HCT116 (cell line): ENCODE measurements at regions not wholly inside any gene's neighbourhood (a gene's known extent, or its start where the extent isn't known, plus 50 kb on each side); places are given as distances from the start of the nearest gene placed in this dataset.

ENCODE experiments used
- ATAC-seq: fragments of 200-7000 bp; cut with Tn5 transposase; 2 replicates; pipeline ENCODE4 v1.9.1; 2020; ENCODE audit warnings: mild to moderate bottlenecking, moderate library complexity
- BruUV-seq: library from RNA; stranded (reverse); fragments of 400-500 nt; replicated peaks from 2 replicates; lab custom pipeline; 2021; lab: Mats Ljungman, UMichigan
- CTCF ChIA-PET: fragments of 300-600 bp; sonication (Branson Sonifier 250); formaldehyde crosslinking; loops from one replicate; lab custom pipeline; 2021; ENCODE audit warnings: antibody characterized with exemption; lab: Charles Lee
- POLR2A ChIA-PET: fragments of 300-600, 350-600 bp; sonication (Branson Sonifier 250); formaldehyde crosslinking; loops from one replicate; lab custom pipeline; 2021; ENCODE audit warnings: antibody characterized with exemption; lab: Charles Lee
- RAD21 ChIA-PET, 2 experiments: fragments of 300-600 bp; sonication (Branson Sonifier 250); formaldehyde crosslinking; loops; one replicate each; lab custom pipeline; 2023; ENCODE audit warnings: low total read pairs in 2 of 2; ENCODE audit not compliant: uncharacterized antibody in 2 of 2, unreplicated experiment in 2 of 2, low non-redundant PET in 1 of 2; lab: Charles Lee
- DNase-seq: peaks from one replicate; pipeline ENCODE4 v3.0.0-alpha.2; 2010; ENCODE audit warnings: low read depth, low spot score
- H2AFZ ChIP-seq: fragments of 200-600 bp; shearing (Covaris generic), sonication (generic); 2 replicates; pipeline ENCODE4 v1.6.1; 2017; ENCODE audit warnings: low read depth, mixed run types, mixed read lengths, antibody characterized with exemption, low read length; ENCODE audit not compliant: poor library complexity, severe bottlenecking
- H3K27ac ChIP-seq: 2 replicates; pipeline ENCODE4 v1.5.1; 2012; ENCODE audit warnings: low read depth, low read length
- H3K27me3 ChIP-seq: fragments of 200-600 bp; sonication (generic); 2 replicates; pipeline ENCODE4 v1.6.1; 2016; ENCODE audit warnings: mixed run types, low read length, mixed read lengths; ENCODE audit not compliant: insufficient read depth
- H3K36me3 ChIP-seq, 2 experiments: fragments of 200-500 bp in 1 of 2; fragments of 200-600 bp in 1 of 2; sonication (Bioruptor generic) in 1 of 2; sonication (generic) in 1 of 2; 2 replicates each; pipeline versions ENCODE4 v1.5.1 to v1.6.1; 2014 to 2016; ENCODE audit warnings: low read length in 2 of 2, inconsistent platforms in 1 of 2, mixed read lengths in 1 of 2, mixed run types in 1 of 2; ENCODE audit not compliant: insufficient read depth in 2 of 2, control insufficient read depth in 1 of 2
- H3K4me1 ChIP-seq, 2 experiments: fragments of 200-600 bp in 1 of 2; sonication (generic) in 1 of 2; 2 replicates each; pipeline versions ENCODE4 v1.5.1 to v1.6.1; 2012 to 2017; ENCODE audit warnings: low read length in 2 of 2, inconsistent platforms in 1 of 2, mild to moderate bottlenecking in 1 of 2, mixed read lengths in 1 of 2, mixed run types in 1 of 2, moderate library complexity in 1 of 2; ENCODE audit not compliant: insufficient read depth in 2 of 2, control insufficient read depth in 1 of 2
- H3K4me2 ChIP-seq: fragments of 200-600 bp; sonication (generic); 2 replicates; pipeline ENCODE4 v1.6.1; 2017; ENCODE audit warnings: mixed run types, low read length, mixed read lengths
- H3K4me3 ChIP-seq, 2 experiments: fragments of 200-600 bp in 1 of 2; sonication (generic) in 1 of 2; replicated peaks in 1 of 2; 2 replicates each; pipeline ENCODE4 v1.5.1; 2011 to 2016; ENCODE audit warnings: low read length in 2 of 2, control low read depth in 1 of 2, low read depth in 1 of 2, mild to moderate bottlenecking in 1 of 2, mixed read lengths in 1 of 2, mixed run types in 1 of 2
- H3K79me2 ChIP-seq: fragments of 200-600 bp; sonication (generic); 2 replicates; pipeline ENCODE4 v1.6.1; 2017; ENCODE audit warnings: mild to moderate bottlenecking, mixed run types, low read length, moderate library complexity, mixed read lengths; ENCODE audit not compliant: insufficient read depth
- H3K9ac ChIP-seq: fragments of 200-600 bp; sonication (generic); 2 replicates; pipeline ENCODE4 v1.6.1; 2016; ENCODE audit warnings: low read length, mixed read lengths
- H3K9me2 ChIP-seq: fragments of 200-600 bp; sonication (generic), shearing (Covaris generic); 2 replicates; pipeline ENCODE4 v1.6.1; 2017; ENCODE audit warnings: mixed run types, mild to moderate bottlenecking, moderate library complexity; ENCODE audit not compliant: insufficient read depth
- H3K9me3 ChIP-seq, 2 experiments: fragments of 200-500 bp in 1 of 2; fragments of 200-600 bp in 1 of 2; sonication (Bioruptor generic) in 1 of 2; sonication (generic) in 1 of 2; 2 replicates each; pipeline ENCODE4 v1.6.1; 2014 to 2017; ENCODE audit warnings: low read length in 2 of 2, mixed read lengths in 2 of 2, inconsistent platforms in 1 of 2, low read depth in 1 of 2, mild to moderate bottlenecking in 1 of 2, mixed run types in 1 of 2, moderate library complexity in 1 of 2; ENCODE audit not compliant: control insufficient read depth in 1 of 2, insufficient read depth in 1 of 2
- H4K20me1 ChIP-seq: fragments of 200-600 bp; sonication (generic), shearing (Covaris generic); 2 replicates; pipeline ENCODE4 v1.6.1; 2017; ENCODE audit warnings: mixed run types, mild to moderate bottlenecking, moderate library complexity; ENCODE audit not compliant: insufficient read depth
- ATF3 ChIP-seq: IDR thresholded peaks from 2 replicates; pipeline ENCODE4 v1.6.1; 2012
- CEBPB ChIP-seq: IDR thresholded peaks from 2 replicates; pipeline ENCODE4 v1.6.1; 2012; ENCODE audit warnings: low read depth
- CTCF ChIP-seq, 3 experiments: fragments of 200-600 bp in 1 of 3; sonication (generic) in 1 of 3; IDR thresholded peaks in 2 of 3; conservative IDR thresholded peaks in 1 of 3; 2 replicates each; pipeline ENCODE4 v1.5.1; 2012 to 2017; ENCODE audit warnings: low read depth in 2 of 3, low read length in 2 of 3, antibody characterized with exemption in 1 of 3, borderline replicate concordance in 1 of 3, control low read depth in 1 of 3, mild to moderate bottlenecking in 1 of 3, mixed read lengths in 1 of 3, mixed run types in 1 of 3, moderate library complexity in 1 of 3; ENCODE audit not compliant: insufficient read depth in 1 of 3
- EGR1 ChIP-seq: IDR thresholded peaks from 2 replicates; pipeline ENCODE4 v1.6.1; 2012; ENCODE audit warnings: low read depth
- ELF1 ChIP-seq: IDR thresholded peaks from 2 replicates; pipeline ENCODE4 v1.6.1; 2012; ENCODE audit warnings: low read depth, borderline replicate concordance
- EZH2 ChIP-seq: fragments of 200-600 bp; sonication (generic); IDR thresholded peaks from 2 replicates; pipeline ENCODE4 v1.6.1; 2017; ENCODE audit warnings: antibody characterized with exemption, mixed run types
- FOSL1 ChIP-seq: IDR thresholded peaks from 2 replicates; pipeline ENCODE4 v1.6.1; 2012; ENCODE audit warnings: low read depth
- JUND ChIP-seq: IDR thresholded peaks from 2 replicates; pipeline ENCODE4 v1.6.1; 2012
- MAX ChIP-seq: IDR thresholded peaks from 2 replicates; pipeline ENCODE4 v1.6.1; 2012
- POLR2A ChIP-seq: IDR thresholded peaks from 2 replicates; pipeline ENCODE4 v1.7.0; 2011; ENCODE audit warnings: borderline replicate concordance; ENCODE audit not compliant: insufficient read depth, insufficient read length; ENCODE audit errors: extremely low read depth
- POLR2AphosphoS5 ChIP-seq: IDR thresholded peaks from 2 replicates; pipeline ENCODE4 v1.6.1; 2011; ENCODE audit warnings: mild to moderate bottlenecking, low read depth, low read length, moderate library complexity
- RAD21 ChIP-seq: IDR thresholded peaks from 2 replicates; pipeline ENCODE4 v1.6.1; 2012; ENCODE audit warnings: low read depth, mild to moderate bottlenecking
- SIN3A ChIP-seq: IDR thresholded peaks from 2 replicates; pipeline ENCODE4 v1.6.1; 2012; ENCODE audit warnings: low read depth
- SRF ChIP-seq: IDR thresholded peaks from 2 replicates; pipeline ENCODE4 v1.6.1; 2012; ENCODE audit warnings: low read depth
- TCF7L2 ChIP-seq: IDR thresholded peaks from 2 replicates; pipeline ENCODE4 v1.7.0; 2011; ENCODE audit warnings: borderline replicate concordance, inconsistent platforms; ENCODE audit not compliant: insufficient read depth, insufficient read length; ENCODE audit errors: extremely low read depth
- YY1 ChIP-seq: IDR thresholded peaks from 2 replicates; pipeline ENCODE4 v1.6.1; 2011; ENCODE audit warnings: low read length, low read depth, moderate library complexity, mild to moderate bottlenecking; ENCODE audit not compliant: insufficient replicate concordance; ENCODE audit errors: extremely low read depth
- ZBTB33 ChIP-seq: IDR thresholded peaks from 2 replicates; pipeline ENCODE4 v1.6.1; 2011; ENCODE audit warnings: mild to moderate bottlenecking, low read length, moderate library complexity; ENCODE audit not compliant: insufficient replicate concordance; ENCODE audit errors: extremely low read depth
- ZNF274 ChIP-seq: fragments of 200-500 bp; sonication (Bioruptor generic); IDR thresholded peaks from 2 replicates; pipeline ENCODE4 v1.6.1; 2014; ENCODE audit warnings: mild to moderate bottlenecking, low read depth, low read length, inconsistent platforms
- intact Hi-C: fragments of 100-400 bp; cut with micrococcal nuclease; formaldehyde crosslinking; loops from 2 replicates; pipeline ENCODE4 v1.10.0; 2022

GRCh38 chr6:169833258-169833794 is 81.9 kb downstream of the ERMARD start:
- RAD21 ChIA-PET, result interaction anchor here in 1 of 2 experiments (1.3 kb wide), 1 partner anchor 427 kb away, joined by 3 read pairs; no protein-coding TSS in a partner anchor
- Histone ChIP-seq H3K9me2 (no peaks in the 10 kb centered on the region), H4K20me1 (no peaks in the 10 kb centered on the region), H3K4me2 (no peak overlapping the region), H3K9ac (no peak overlapping the region), H3K27ac (no peak overlapping the region), H3K79me2 (no peaks in the 10 kb centered on the region), H3K9me3 (no peaks in the 10 kb centered on the region), H2AFZ (no peak overlapping the region), H3K27me3 (peaks cover 5% of the 10 kb centered on the region; the same call in 1 of the 2 replicates), H3K36me3 (no peaks in the 10 kb centered on the region), H3K4me3 (no peak overlapping the region), H3K4me1 (peaks cover 0 to 6% of the 10 kb centered on the region in 2 experiments; a peak in 1 of 4 replicates)
- ATAC-seq (no peak), DNase-seq (no peak)
- POLR2A ChIA-PET, result no interaction called here
- TF ChIP-seq RAD21 (no peak), ELF1 (no peak), POLR2AphosphoS5 (no peak), SIN3A (no peak), CTCF (IDR thresholded peaks at IDR 0.05 in 2 of 3, conservative IDR thresholded peaks at IDR 0.05 in 1 of 3; ENCODE audit: borderline replicate concordance in 1 of 3, insufficient read depth in 1 of 3, low read depth in 2 of 3, low read length in 2 of 3) (no peak), JUND (no peak), MAX (no peak), CEBPB (no peak), EZH2 (no peak), ZBTB33 (no peak), EGR1 (no peak), POLR2A (no peak), ZNF274 (no peak), ATF3 (no peak), FOSL1 (no peak), SRF (no peak), YY1 (no peak), TCF7L2 (no peak)
- intact Hi-C loops, result loop anchor here (2.0 to 10.0 kb wide), 2 partner anchors 431 to 459 kb away; no protein-coding TSS in a partner anchor
- CTCF ChIA-PET, result no interaction called here
- BruUV-seq, result no TSS peak
